Sciatic nerve (tissue), 2 donors: ENCODE measurements at regions not wholly inside any gene's neighbourhood (a gene's known extent, or its start where the extent isn't known, plus 50 kb on each side); places are given as distances from the start of the nearest gene placed in this dataset.
"Not testable (repeated sequence)": the region's sequence is repeated elsewhere in the genome, so short reads cannot be mapped to it uniquely, and the experiment has no call there.

Experiments
- ATAC-seq: fragments of 200-7000 bp; cut with Tn5 transposase; one replicate; pipeline ENCODE4 v1.9.1; 2020; ENCODE audit warnings: mild to moderate bottlenecking, moderate library complexity
- DNase-seq: peaks from one replicate; pipeline ENCODE4 v3.0.0-alpha.2; 2020; ENCODE audit warnings: low spot score
- intact Hi-C: fragments of 100-400 bp; cut with DNase I; formaldehyde crosslinking; loops from one replicate; pipeline ENCODE4 v1.14.2; 2022
- donor health status: DM: no; HTN: no; CAD: no.
- donor health status: DM: no; HTN: no; CAD: no.

- intact Hi-C loops = no loop called here
- DNase-seq = no peak
These were observed 74.9 kb upstream of the MORC3 start for GRCh38 chr21:36245115-36245514.

GRCh38 chr21:36245649-36246048 is 74.3 kb upstream of the MORC3 start:
- ATAC-seq (no peak), DNase-seq (no peak)
- intact Hi-C loops = no loop called here

More at GRCh38 chr21:36245115-36245514, 74.9 kb upstream of the MORC3 start:
- no peak for ATAC-seq

- intact Hi-C loops = no loop called here
- no peak for DNase-seq
- no peak for ATAC-seq
These were observed 73.8 kb upstream of the MORC3 start for GRCh38 chr21:36246080-36246631.

GRCh38 chr21:36247316-36248010 is 72.5 kb upstream of the MORC3 start:
- DNase-seq = no peak
- ATAC-seq = no peak
- intact Hi-C loops = no loop called here

GRCh38 chr21:36249576-36250422 is 70.2 kb upstream of the MORC3 start:
- DNase-seq (no peak), ATAC-seq (no peak)
- intact Hi-C loops = no loop called here

GRCh38 chr21:36250423-36251075 is 69.4 kb upstream of the MORC3 start:
- no peak for ATAC-seq
- intact Hi-C loops = no loop called here
- no peak for DNase-seq

- DNase-seq = no peak
- intact Hi-C loops = no loop called here
- ATAC-seq = no peak
These were observed 65.7 kb upstream of the MORC3 start for GRCh38 chr21:36254106-36254941.

GRCh38 chr21:36255663-36256062 is 64.3 kb upstream of the MORC3 start:
- DNase-seq (no peak), ATAC-seq (no peak)
- intact Hi-C loops = no loop called here

GRCh38 chr21:36257657-36258056 is 62.3 kb upstream of the MORC3 start:
- intact Hi-C loops = no loop called here
- DNase-seq (no peak), ATAC-seq (no peak)

- intact Hi-C loops = no loop called here
- DNase-seq (no peak), ATAC-seq (peak; percentile 88)
These were observed 59.8 kb upstream of the MORC3 start for GRCh38 chr21:36260030-36260787.

- no peak for ATAC-seq
- intact Hi-C loops = no loop called here
- no peak for DNase-seq
These were observed 59.2 kb upstream of the MORC3 start for GRCh38 chr21:36260802-36261201.

GRCh38 chr21:36261459-36261858 is 58.5 kb upstream of the MORC3 start:
- intact Hi-C loops = no loop called here
- no peak for DNase-seq
- no peak for ATAC-seq

- no peak for DNase-seq
- no peak for ATAC-seq
- intact Hi-C loops = no loop called here
These were observed 56.2 kb upstream of the MORC3 start for GRCh38 chr21:36263797-36264196.

GRCh38 chr21:36265431-36265830 is 54.6 kb upstream of the MORC3 start:
- intact Hi-C loops = no loop called here
- ATAC-seq (no peak), DNase-seq (no peak)

GRCh38 chr21:36267828-36268227 is 52.2 kb upstream of the MORC3 start:
- DNase-seq, ATAC-seq, intact Hi-C loops: not testable (repeated sequence)

- ATAC-seq, DNase-seq, intact Hi-C loops: not testable (repeated sequence)
These were observed 51.7 kb upstream of the MORC3 start for GRCh38 chr21:36268264-36268663.
